ENCODE measurements at regions not wholly inside any gene's neighbourhood (a gene's known extent, or its start where the extent isn't known, plus 50 kb on each side); places are given as distances from the start of the nearest gene placed in this dataset.

DNA sequence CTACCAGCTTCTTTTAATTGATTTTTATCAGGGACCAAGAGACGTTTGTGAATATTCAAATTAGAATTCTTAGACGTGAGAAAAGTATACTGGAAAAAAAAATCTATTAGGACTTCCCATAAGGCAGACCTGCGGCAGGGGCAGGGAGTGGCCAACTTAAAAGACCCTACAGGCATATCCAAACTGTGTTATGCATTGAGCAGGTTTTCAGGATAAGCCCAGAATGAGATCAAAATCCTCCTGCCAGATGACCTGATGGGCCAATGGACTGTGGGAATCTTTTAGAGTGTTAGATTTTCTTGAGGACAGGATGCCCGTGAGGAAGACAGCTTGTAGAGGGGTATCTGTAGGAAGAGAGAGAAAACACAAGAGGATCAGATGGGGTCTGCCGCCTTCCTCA, 391.5 kb downstream of the CD83 start:
- no peaks in the 10 kb centered on the region for H4K20me1 ChIP-seq (ENCODE audit: insufficient read depth)
- no peaks in the 10 kb centered on the region for H3K9me2 ChIP-seq (ENCODE audit: insufficient read depth, low read length)
- H3K27ac ChIP-seq (ENCODE audit: low read length) = no peak overlapping the region
- TF ChIP-seq TAF1 (IDR thresholded peaks at IDR 0.05; ENCODE audit: low read depth) (no peak), POLR2AphosphoS5 (IDR thresholded peaks at IDR 0.05) (no peak)
- no peaks in the 10 kb centered on the region for H3K27me3 ChIP-seq (ENCODE audit: insufficient read depth, low read depth, low read length)
- H3K4me2 ChIP-seq (ENCODE audit: low read length) = no peak overlapping the region
- no peaks in the 10 kb centered on the region for H3F3A ChIP-seq (ENCODE audit: insufficient read depth, low read length, poor library complexity, severe bottlenecking)
- no peak overlapping the region for H3K4me3 ChIP-seq (ENCODE audit: low read length)
- no peak overlapping the region for H3K9ac ChIP-seq (ENCODE audit: low read length)
- no peaks in the 10 kb centered on the region for H3K36me3 ChIP-seq (ENCODE audit: insufficient read depth, low read length)
- no peaks in the 10 kb centered on the region for H3K79me2 ChIP-seq (replicated peaks; ENCODE audit: insufficient read depth, low read length)
- H3K9me3 ChIP-seq (ENCODE audit: low read length) = no peaks in the 10 kb centered on the region
- no peak overlapping the region for H2AFZ ChIP-seq (ENCODE audit: low read depth, low read length)

DNA sequence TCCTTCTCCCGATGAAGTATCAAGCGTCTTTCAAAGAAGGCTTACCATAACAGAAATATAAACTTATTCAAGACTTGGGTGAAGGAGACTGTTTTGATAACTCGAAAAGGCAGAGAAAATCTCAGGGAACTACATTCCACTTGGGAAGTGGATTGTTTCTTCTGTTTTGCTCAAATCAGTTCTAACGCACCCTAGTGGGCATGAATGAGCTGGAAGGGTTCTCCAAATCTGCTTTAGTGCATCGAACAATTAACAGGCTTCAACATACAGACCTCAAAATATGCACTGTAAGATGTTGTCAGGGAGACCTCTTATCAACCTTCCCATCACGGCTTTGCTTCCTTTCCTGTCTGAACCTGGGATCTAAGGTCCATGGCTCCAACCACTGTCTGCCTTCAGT, 392.5 kb downstream of the CD83 start:
- Histone ChIP-seq H3K9ac (ENCODE audit: low read length) (no peak overlapping the region), H3K4me3 (ENCODE audit: low read length) (no peak overlapping the region), H3K4me2 (ENCODE audit: low read length) (no peak overlapping the region), H3K9me2 (ENCODE audit: insufficient read depth, low read length) (no peaks in the 10 kb centered on the region), H3F3A (ENCODE audit: insufficient read depth, low read length, poor library complexity, severe bottlenecking) (no peaks in the 10 kb centered on the region), H2AFZ (ENCODE audit: low read depth, low read length) (no peak overlapping the region), H3K27ac (ENCODE audit: low read length) (no peak overlapping the region), H4K20me1 (ENCODE audit: insufficient read depth) (no peaks in the 10 kb centered on the region), H3K9me3 (ENCODE audit: low read length) (no peaks in the 10 kb centered on the region), H3K27me3 (ENCODE audit: insufficient read depth, low read depth, low read length) (no peaks in the 10 kb centered on the region), H3K36me3 (ENCODE audit: insufficient read depth, low read length) (no peaks in the 10 kb centered on the region), H3K79me2 (replicated peaks; ENCODE audit: insufficient read depth, low read length) (no peaks in the 10 kb centered on the region)
- TF ChIP-seq POLR2AphosphoS5 (IDR thresholded peaks at IDR 0.05) (no peak), TAF1 (IDR thresholded peaks at IDR 0.05; ENCODE audit: low read depth) (no peak), EP300 (conservative IDR thresholded peaks at IDR 0.05; ENCODE audit: poor library complexity, severe bottlenecking) (no peak), RAD21 (conservative IDR thresholded peaks at IDR 0.05) (no peak), MXI1 (conservative IDR thresholded peaks at IDR 0.05; ENCODE audit: poor library complexity, severe bottlenecking) (no peak), SMC3 (conservative IDR thresholded peaks at IDR 0.05; ENCODE audit: poor library complexity) (no peak), EZH2 (IDR thresholded peaks at IDR 0.05; ENCODE audit: borderline replicate concordance, insufficient read depth, low read length, poor library complexity, severe bottlenecking) (no peak)
- TF ChIP-seq, protein P1, sequence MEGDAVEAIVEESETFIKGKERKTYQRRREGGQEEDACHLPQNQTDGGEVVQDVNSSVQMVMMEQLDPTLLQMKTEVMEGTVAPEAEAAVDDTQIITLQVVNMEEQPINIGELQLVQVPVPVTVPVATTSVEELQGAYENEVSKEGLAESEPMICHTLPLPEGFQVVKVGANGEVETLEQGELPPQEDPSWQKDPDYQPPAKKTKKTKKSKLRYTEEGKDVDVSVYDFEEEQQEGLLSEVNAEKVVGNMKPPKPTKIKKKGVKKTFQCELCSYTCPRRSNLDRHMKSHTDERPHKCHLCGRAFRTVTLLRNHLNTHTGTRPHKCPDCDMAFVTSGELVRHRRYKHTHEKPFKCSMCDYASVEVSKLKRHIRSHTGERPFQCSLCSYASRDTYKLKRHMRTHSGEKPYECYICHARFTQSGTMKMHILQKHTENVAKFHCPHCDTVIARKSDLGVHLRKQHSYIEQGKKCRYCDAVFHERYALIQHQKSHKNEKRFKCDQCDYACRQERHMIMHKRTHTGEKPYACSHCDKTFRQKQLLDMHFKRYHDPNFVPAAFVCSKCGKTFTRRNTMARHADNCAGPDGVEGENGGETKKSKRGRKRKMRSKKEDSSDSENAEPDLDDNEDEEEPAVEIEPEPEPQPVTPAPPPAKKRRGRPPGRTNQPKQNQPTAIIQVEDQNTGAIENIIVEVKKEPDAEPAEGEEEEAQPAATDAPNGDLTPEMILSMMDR (IDR thresholded peaks at IDR 0.05; ENCODE audit: poor library complexity, severe bottlenecking) = no peak
- TF ChIP-seq, protein P2, sequence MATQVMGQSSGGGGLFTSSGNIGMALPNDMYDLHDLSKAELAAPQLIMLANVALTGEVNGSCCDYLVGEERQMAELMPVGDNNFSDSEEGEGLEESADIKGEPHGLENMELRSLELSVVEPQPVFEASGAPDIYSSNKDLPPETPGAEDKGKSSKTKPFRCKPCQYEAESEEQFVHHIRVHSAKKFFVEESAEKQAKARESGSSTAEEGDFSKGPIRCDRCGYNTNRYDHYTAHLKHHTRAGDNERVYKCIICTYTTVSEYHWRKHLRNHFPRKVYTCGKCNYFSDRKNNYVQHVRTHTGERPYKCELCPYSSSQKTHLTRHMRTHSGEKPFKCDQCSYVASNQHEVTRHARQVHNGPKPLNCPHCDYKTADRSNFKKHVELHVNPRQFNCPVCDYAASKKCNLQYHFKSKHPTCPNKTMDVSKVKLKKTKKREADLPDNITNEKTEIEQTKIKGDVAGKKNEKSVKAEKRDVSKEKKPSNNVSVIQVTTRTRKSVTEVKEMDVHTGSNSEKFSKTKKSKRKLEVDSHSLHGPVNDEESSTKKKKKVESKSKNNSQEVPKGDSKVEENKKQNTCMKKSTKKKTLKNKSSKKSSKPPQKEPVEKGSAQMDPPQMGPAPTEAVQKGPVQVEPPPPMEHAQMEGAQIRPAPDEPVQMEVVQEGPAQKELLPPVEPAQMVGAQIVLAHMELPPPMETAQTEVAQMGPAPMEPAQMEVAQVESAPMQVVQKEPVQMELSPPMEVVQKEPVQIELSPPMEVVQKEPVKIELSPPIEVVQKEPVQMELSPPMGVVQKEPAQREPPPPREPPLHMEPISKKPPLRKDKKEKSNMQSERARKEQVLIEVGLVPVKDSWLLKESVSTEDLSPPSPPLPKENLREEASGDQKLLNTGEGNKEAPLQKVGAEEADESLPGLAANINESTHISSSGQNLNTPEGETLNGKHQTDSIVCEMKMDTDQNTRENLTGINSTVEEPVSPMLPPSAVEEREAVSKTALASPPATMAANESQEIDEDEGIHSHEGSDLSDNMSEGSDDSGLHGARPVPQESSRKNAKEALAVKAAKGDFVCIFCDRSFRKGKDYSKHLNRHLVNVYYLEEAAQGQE (IDR thresholded peaks at IDR 0.05; ENCODE audit: borderline replicate concordance) = no peak

DNA sequence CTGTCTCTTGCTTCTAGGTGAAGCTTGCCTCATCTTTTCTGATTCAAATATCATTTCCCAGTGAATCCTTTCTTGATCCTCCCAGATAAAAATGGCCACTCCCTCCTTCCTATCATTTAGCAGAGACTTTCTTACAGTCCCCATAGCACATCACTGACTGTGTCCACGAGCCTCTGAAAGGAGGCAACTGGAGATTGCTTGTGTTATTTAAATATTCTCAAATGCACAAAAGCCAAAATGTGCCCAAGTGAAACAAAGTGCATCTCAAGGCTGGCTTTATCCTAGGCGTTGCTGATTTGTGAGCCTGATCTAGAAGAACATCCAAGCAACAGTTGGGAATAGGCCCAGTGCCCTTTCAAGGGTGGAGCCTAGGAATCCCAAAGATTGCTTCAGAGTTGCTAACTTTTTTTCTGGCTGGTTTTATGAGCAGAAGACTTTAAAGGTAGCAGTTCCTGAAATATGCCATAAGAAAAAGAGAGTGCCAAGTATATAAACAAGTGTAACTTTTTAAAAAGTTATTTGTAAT, 393.6 kb downstream of the CD83 start:
- Histone ChIP-seq H3K4me3 (ENCODE audit: low read length) (no peak overlapping the region), H3F3A (ENCODE audit: insufficient read depth, low read length, poor library complexity, severe bottlenecking) (no peaks in the 10 kb centered on the region), H3K27ac (ENCODE audit: low read length) (no peak overlapping the region), H3K4me2 (ENCODE audit: low read length) (no peak overlapping the region), H3K9ac (ENCODE audit: low read length) (no peak overlapping the region), H3K27me3 (ENCODE audit: insufficient read depth, low read depth, low read length) (no peaks in the 10 kb centered on the region), H4K20me1 (ENCODE audit: insufficient read depth) (no peaks in the 10 kb centered on the region), H3K9me3 (ENCODE audit: low read length) (no peaks in the 10 kb centered on the region), H3K36me3 (ENCODE audit: insufficient read depth, low read length) (no peaks in the 10 kb centered on the region), H3K9me2 (ENCODE audit: insufficient read depth, low read length) (no peaks in the 10 kb centered on the region), H3K79me2 (replicated peaks; ENCODE audit: insufficient read depth, low read length) (no peaks in the 10 kb centered on the region), H2AFZ (ENCODE audit: low read depth, low read length) (no peak overlapping the region)
- no peak for TF ChIP-seq SMC3 (conservative IDR thresholded peaks at IDR 0.05; ENCODE audit: poor library complexity)
- TF ChIP-seq, protein P2 (IDR thresholded peaks at IDR 0.05; ENCODE audit: borderline replicate concordance) = no peak
- TF ChIP-seq EZH2 (IDR thresholded peaks at IDR 0.05; ENCODE audit: borderline replicate concordance, insufficient read depth, low read length, poor library complexity, severe bottlenecking) = no peak
- TF ChIP-seq, protein P1 (IDR thresholded peaks at IDR 0.05; ENCODE audit: poor library complexity, severe bottlenecking) = no peak
- TF ChIP-seq POLR2AphosphoS5 (IDR thresholded peaks at IDR 0.05) = no peak
- no peak for TF ChIP-seq MXI1 (conservative IDR thresholded peaks at IDR 0.05; ENCODE audit: poor library complexity, severe bottlenecking)
- TF ChIP-seq TAF1 (IDR thresholded peaks at IDR 0.05; ENCODE audit: low read depth) = no peak
- TF ChIP-seq EP300 (conservative IDR thresholded peaks at IDR 0.05; ENCODE audit: poor library complexity, severe bottlenecking) = no peak
- no peak for TF ChIP-seq RAD21 (conservative IDR thresholded peaks at IDR 0.05)
